ENCODE measurements at regions not wholly inside any gene's neighbourhood (a gene's known extent, or its start where the extent isn't known, plus 50 kb on each side); places are given as distances from the start of the nearest gene placed in this dataset.

GRCh38 chr6:10215326-10216110, 199.4 kb downstream of the TFAP2A start:
- Histone ChIP-seq H3K9ac (ENCODE audit: low read length in 5 of 5) (no peak overlapping the region), H3K27ac (ENCODE audit: low read depth, low read length) (no peak overlapping the region), H3K4me3 (ENCODE audit: low read depth in 1 of 5, low read length in 5 of 5) (no peak overlapping the region), H3K9me3 (ENCODE audit: control insufficient read depth in 5 of 5, low read length in 5 of 5) (no peaks in the 10 kb centered on the region), H3K4me1 (ENCODE audit: control insufficient read depth in 5 of 5, insufficient read depth in 5 of 5, low read length in 5 of 5) (peaks cover 0 to 27% (median 9%) of the 10 kb centered on the region in 5 donors), H3K27me3 (ENCODE audit: control insufficient read depth in 5 of 5, insufficient read depth in 4 of 5, low read length in 5 of 5) (no peaks in the 10 kb centered on the region), H3K36me3 (ENCODE audit: control insufficient read depth in 5 of 5, insufficient read depth in 5 of 5, low read length in 5 of 5) (no peaks in the 10 kb centered on the region)

DNA sequence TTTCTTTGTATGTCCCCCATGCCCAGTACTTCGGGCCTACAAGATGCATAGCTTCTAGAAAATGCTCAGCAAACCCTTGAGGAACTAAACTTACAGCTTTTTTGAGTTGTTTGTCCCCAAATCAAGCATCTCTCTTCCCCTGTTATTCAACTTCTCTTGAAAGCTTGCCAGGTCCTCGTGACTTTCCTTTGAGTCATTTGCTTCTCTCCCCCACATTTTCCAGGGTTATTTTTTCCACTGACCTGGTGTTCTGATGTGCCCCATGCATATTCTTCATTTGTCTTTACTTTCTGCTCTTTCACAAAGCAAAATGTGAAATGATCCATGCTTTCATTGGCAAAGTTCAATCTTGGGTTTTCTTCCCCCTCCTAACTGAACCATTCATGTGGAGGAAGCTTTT, 204.8 kb downstream of the TFAP2A start:
- Histone ChIP-seq H3K9ac (ENCODE audit: low read length in 5 of 5) (no peak overlapping the region), H3K4me1 (ENCODE audit: control insufficient read depth in 5 of 5, insufficient read depth in 5 of 5, low read length in 5 of 5) (peaks cover 0 to 13% (median 6%) of the 10 kb centered on the region in 5 donors), H3K9me3 (ENCODE audit: control insufficient read depth in 5 of 5, low read length in 5 of 5) (no peaks in the 10 kb centered on the region), H3K27me3 (ENCODE audit: control insufficient read depth in 5 of 5, insufficient read depth in 4 of 5, low read length in 5 of 5) (no peaks in the 10 kb centered on the region), H3K4me3 (ENCODE audit: low read depth in 1 of 5, low read length in 5 of 5) (no peak overlapping the region), H3K36me3 (ENCODE audit: control insufficient read depth in 5 of 5, insufficient read depth in 5 of 5, low read length in 5 of 5) (no peaks in the 10 kb centered on the region), H3K27ac (ENCODE audit: low read depth, low read length) (no peak overlapping the region)

DNA sequence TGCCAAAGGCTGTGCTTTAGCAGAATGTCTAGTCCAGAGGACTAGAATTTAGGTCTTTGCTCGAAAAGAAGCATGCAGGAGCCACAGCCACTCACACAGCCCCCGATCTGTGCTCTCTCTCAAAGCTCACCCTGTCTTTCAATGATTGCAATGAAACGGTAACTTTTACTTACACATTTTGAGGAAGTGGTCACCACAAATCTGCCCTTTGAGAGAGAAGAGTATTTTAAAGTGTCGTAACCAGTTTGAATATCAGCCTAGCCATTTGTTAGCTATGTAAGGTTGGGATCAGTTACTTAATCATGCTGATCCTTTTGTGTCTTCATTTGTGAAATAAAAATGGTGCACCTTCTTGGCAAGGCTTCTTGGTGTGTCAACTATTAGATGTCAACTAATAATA, 209.0 kb downstream of the TFAP2A start:
- Histone ChIP-seq H3K4me1 (ENCODE audit: control insufficient read depth in 5 of 5, insufficient read depth in 5 of 5, low read length in 5 of 5) (peaks cover 0 to 13% (median 6%) of the 10 kb centered on the region in 5 donors), H3K9ac (ENCODE audit: low read length in 5 of 5) (no peak overlapping the region), H3K36me3 (ENCODE audit: control insufficient read depth in 5 of 5, insufficient read depth in 5 of 5, low read length in 5 of 5) (no peaks in the 10 kb centered on the region), H3K9me3 (ENCODE audit: control insufficient read depth in 5 of 5, low read length in 5 of 5) (no peaks in the 10 kb centered on the region), H3K27me3 (ENCODE audit: control insufficient read depth in 5 of 5, insufficient read depth in 4 of 5, low read length in 5 of 5) (peaks cover 0 to 2% (median 0%) of the 10 kb centered on the region in 5 donors), H3K27ac (ENCODE audit: low read depth, low read length) (no peak overlapping the region), H3K4me3 (ENCODE audit: low read depth in 1 of 5, low read length in 5 of 5) (no peak overlapping the region)

DNA sequence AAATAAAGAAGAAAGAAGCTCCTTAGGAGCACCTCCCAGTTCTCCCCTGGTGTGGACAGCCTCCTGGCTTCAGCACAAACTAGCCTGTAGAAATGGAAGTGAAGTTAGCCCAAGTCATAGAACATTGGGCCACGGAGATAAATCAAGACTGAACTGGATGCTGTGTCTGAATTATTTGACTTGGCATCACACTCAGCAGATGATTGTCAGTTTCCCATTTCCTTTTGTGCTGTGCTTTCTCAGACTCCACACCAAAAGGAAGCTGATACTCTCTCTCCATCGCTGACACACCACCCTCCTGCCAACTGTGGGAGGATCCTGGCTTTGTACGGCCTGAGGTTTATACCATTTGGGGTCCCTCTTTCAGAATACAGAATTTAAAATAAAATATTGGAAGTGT, 209.8 kb downstream of the TFAP2A start:
- Histone ChIP-seq H3K27me3 (ENCODE audit: control insufficient read depth in 5 of 5, insufficient read depth in 4 of 5, low read length in 5 of 5) (peaks cover 0 to 2% (median 0%) of the 10 kb centered on the region in 5 donors), H3K27ac (ENCODE audit: low read depth, low read length) (no peak overlapping the region), H3K36me3 (ENCODE audit: control insufficient read depth in 5 of 5, insufficient read depth in 5 of 5, low read length in 5 of 5) (no peaks in the 10 kb centered on the region), H3K4me1 (ENCODE audit: control insufficient read depth in 5 of 5, insufficient read depth in 5 of 5, low read length in 5 of 5) (peaks cover 0 to 13% (median 6%) of the 10 kb centered on the region in 5 donors), H3K9ac (ENCODE audit: low read length in 5 of 5) (no peak overlapping the region), H3K4me3 (ENCODE audit: low read depth in 1 of 5, low read length in 5 of 5) (no peak overlapping the region), H3K9me3 (ENCODE audit: control insufficient read depth in 5 of 5, low read length in 5 of 5) (peaks cover 0 to 4% (median 0%) of the 10 kb centered on the region in 5 donors)

DNA sequence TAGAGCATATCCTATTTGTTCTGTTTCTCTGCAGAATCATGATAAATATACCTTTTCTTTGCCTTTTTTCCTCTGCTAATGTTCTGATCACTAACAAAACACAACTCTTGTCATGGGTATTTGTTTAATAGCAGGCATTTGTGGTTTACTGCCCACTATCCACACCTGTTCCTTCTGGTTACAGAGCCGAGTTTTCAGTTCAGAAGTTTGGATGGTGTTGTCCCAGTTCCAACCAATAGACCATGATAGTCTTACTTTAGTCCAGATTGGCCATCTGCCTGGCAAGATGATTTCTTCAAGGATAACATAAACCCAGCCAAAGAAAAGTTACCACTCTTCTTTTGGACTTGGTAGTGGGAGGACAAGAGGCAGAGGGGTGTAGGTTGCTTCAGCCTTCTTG, 211.2 kb downstream of the TFAP2A start:
- peaks cover 0 to 4% (median 0%) of the 10 kb centered on the region in 5 donors for H3K9me3 ChIP-seq (ENCODE audit: control insufficient read depth in 5 of 5, low read length in 5 of 5)
- H3K27me3 ChIP-seq (ENCODE audit: control insufficient read depth in 5 of 5, insufficient read depth in 4 of 5, low read length in 5 of 5): peaks cover 0 to 2% (median 0%) of the 10 kb centered on the region in 5 donors

GRCh38 chr6:10202581-10202980, 212.3 kb downstream of the TFAP2A start:
- H3K9me3 ChIP-seq (ENCODE audit: control insufficient read depth in 5 of 5, low read length in 5 of 5): peaks cover 0 to 4% (median 0%) of the 10 kb centered on the region in 5 donors
- no peak overlapping the region for H3K27ac ChIP-seq (ENCODE audit: low read depth, low read length)
- H3K36me3 ChIP-seq (ENCODE audit: control insufficient read depth in 5 of 5, insufficient read depth in 5 of 5, low read length in 5 of 5): no peaks in the 10 kb centered on the region
- H3K4me1 ChIP-seq (ENCODE audit: control insufficient read depth in 5 of 5, insufficient read depth in 5 of 5, low read length in 5 of 5): peaks cover 0 to 9% (median 6%) of the 10 kb centered on the region in 5 donors
- no peak overlapping the region for H3K9ac ChIP-seq (ENCODE audit: low read length in 5 of 5)
- no peak overlapping the region for H3K4me3 ChIP-seq (ENCODE audit: low read depth in 1 of 5, low read length in 5 of 5)
- H3K27me3 ChIP-seq (ENCODE audit: control insufficient read depth in 5 of 5, insufficient read depth in 4 of 5, low read length in 5 of 5): peaks cover 0 to 2% (median 0%) of the 10 kb centered on the region in 5 donors

More for the DNA sequence above, 211.2 kb downstream of the TFAP2A start:
- Histone ChIP-seq H3K27ac (ENCODE audit: low read depth, low read length) (no peak overlapping the region), H3K9ac (ENCODE audit: low read length in 5 of 5) (no peak overlapping the region), H3K36me3 (ENCODE audit: control insufficient read depth in 5 of 5, insufficient read depth in 5 of 5, low read length in 5 of 5) (no peaks in the 10 kb centered on the region), H3K4me3 (ENCODE audit: low read depth in 1 of 5, low read length in 5 of 5) (no peak overlapping the region), H3K4me1 (ENCODE audit: control insufficient read depth in 5 of 5, insufficient read depth in 5 of 5, low read length in 5 of 5) (peaks cover 0 to 9% (median 6%) of the 10 kb centered on the region in 5 donors)

DNA sequence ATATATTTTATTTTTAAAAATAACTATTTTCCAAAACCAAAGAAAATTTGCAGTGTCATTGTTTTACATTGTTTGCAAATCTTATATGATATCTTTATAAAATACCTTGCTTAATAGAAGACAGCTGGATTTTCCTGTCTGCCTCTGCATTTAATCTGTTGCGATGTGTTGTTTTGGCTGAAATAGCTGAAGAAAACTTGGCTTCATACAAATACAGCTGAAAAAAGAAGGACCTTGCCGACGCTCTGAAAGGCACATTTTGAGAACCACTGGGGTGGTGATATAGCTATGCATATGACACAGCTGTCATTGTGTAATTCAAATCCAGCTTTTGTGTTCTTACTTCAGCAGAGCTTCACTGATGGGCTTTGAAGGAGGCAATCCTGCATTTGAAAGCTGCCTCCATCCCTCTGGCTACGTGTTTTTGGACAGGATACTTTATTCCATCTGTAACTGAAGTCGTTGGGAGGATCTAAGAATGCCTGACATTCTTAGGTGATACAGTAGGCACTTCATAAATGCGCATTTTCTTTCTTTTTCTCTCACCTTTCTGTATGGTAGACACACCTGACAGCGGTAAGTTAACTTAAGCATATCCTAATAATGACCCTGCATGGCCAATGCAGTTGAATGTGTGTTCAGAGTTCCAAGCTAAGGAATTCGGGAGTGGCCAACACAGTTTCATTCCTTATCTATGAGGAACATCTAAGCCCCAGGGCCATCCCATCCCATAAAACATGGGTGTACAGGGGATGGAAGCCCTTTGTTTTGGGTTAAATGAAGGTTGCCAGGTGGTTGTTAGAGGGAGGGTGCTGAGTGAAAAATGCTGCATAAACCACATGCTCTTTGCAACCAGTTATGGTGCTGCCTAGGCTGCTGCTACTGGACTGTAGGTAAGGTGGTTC, 213.0 kb downstream of the TFAP2A start:
- Histone ChIP-seq H3K9me3 (ENCODE audit: control insufficient read depth in 5 of 5, low read length in 5 of 5) (peaks cover 0 to 4% (median 0%) of the 10 kb centered on the region in 5 donors), H3K4me1 (ENCODE audit: control insufficient read depth in 5 of 5, insufficient read depth in 5 of 5, low read length in 5 of 5) (peaks cover 0 to 9% (median 6%) of the 10 kb centered on the region in 5 donors), H3K27ac (ENCODE audit: low read depth, low read length) (no peak overlapping the region), H3K36me3 (ENCODE audit: control insufficient read depth in 5 of 5, insufficient read depth in 5 of 5, low read length in 5 of 5) (no peaks in the 10 kb centered on the region), H3K4me3 (ENCODE audit: low read depth in 1 of 5, low read length in 5 of 5) (no peak overlapping the region), H3K27me3 (ENCODE audit: control insufficient read depth in 5 of 5, insufficient read depth in 4 of 5, low read length in 5 of 5) (peaks cover 0 to 2% (median 0%) of the 10 kb centered on the region in 5 donors), H3K9ac (ENCODE audit: low read length in 5 of 5) (no peak overlapping the region)

GRCh38 chr6:10196090-10196489, 218.8 kb downstream of the TFAP2A start:
- Histone ChIP-seq H3K36me3 (ENCODE audit: control insufficient read depth in 5 of 5, insufficient read depth in 5 of 5, low read length in 5 of 5) (no peaks in the 10 kb centered on the region), H3K9ac (ENCODE audit: low read length in 5 of 5) (no peak overlapping the region), H3K9me3 (ENCODE audit: control insufficient read depth in 5 of 5, low read length in 5 of 5) (peaks cover 0 to 4% (median 2%) of the 10 kb centered on the region in 5 donors), H3K27me3 (ENCODE audit: control insufficient read depth in 5 of 5, insufficient read depth in 4 of 5, low read length in 5 of 5) (no peaks in the 10 kb centered on the region), H3K4me3 (ENCODE audit: low read depth in 1 of 5, low read length in 5 of 5) (no peak overlapping the region), H3K4me1 (ENCODE audit: control insufficient read depth in 5 of 5, insufficient read depth in 5 of 5, low read length in 5 of 5) (peaks cover 0 to 3% (median 0%) of the 10 kb centered on the region in 5 donors), H3K27ac (ENCODE audit: low read depth, low read length) (no peak overlapping the region)

DNA sequence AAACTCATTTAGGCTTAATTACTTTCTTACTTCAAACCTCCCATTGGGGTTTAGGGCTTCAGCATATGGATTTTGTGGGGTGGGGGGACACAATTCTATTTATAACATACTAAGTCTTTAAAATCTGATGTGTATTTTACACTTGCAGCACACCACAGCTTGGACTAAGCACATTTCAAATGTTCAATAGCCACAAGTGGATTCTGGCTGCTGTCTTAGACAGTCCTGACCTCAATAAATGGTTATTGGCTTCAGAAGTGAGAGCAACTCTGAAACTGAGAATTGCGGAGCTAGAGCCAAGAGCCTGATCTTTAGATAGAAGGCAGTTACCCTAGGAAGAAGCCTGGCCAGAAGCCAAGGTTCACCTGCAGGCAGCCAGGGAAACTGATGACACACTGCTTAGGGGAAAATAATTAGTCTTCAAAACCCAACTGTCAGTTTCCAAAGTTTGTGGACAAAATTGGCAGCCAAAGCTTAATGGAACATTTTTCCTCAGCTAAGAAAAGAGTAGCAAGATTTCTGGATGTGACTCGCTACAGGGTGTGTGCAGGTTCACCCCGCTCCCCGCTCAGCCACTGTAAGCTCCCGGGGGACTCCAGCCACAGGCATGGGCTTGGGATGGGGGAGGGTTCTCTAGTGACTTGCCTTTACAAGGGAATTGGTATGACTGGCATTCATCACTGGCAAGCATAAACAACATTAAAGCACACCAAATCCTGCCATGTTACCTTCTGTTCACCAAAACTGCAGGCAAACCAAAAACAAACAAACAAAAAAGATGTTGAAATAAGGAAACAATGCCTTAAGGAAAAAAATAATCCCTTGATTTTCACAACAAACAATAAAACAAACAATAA, 219.8 kb downstream of the TFAP2A start:
- Histone ChIP-seq H3K9ac (ENCODE audit: low read length in 5 of 5) (no peak overlapping the region), H3K27ac (ENCODE audit: low read depth, low read length) (no peak overlapping the region), H3K4me1 (ENCODE audit: control insufficient read depth in 5 of 5, insufficient read depth in 5 of 5, low read length in 5 of 5) (peaks cover 0 to 3% (median 0%) of the 10 kb centered on the region in 5 donors), H3K9me3 (ENCODE audit: control insufficient read depth in 5 of 5, low read length in 5 of 5) (peaks cover 0 to 3% (median 0%) of the 10 kb centered on the region in 5 donors), H3K27me3 (ENCODE audit: control insufficient read depth in 5 of 5, insufficient read depth in 4 of 5, low read length in 5 of 5) (no peaks in the 10 kb centered on the region), H3K36me3 (ENCODE audit: control insufficient read depth in 5 of 5, insufficient read depth in 5 of 5, low read length in 5 of 5) (no peaks in the 10 kb centered on the region), H3K4me3 (ENCODE audit: low read depth in 1 of 5, low read length in 5 of 5) (no peak overlapping the region)

Data from subcutaneous abdominal adipose tissue (tissue), 5 donors.